ENCODE measurements at regions not wholly inside any gene's neighbourhood (a gene's known extent, or its start where the extent isn't known, plus 50 kb on each side); places are given as distances from the start of the nearest gene placed in this dataset.

DNA sequence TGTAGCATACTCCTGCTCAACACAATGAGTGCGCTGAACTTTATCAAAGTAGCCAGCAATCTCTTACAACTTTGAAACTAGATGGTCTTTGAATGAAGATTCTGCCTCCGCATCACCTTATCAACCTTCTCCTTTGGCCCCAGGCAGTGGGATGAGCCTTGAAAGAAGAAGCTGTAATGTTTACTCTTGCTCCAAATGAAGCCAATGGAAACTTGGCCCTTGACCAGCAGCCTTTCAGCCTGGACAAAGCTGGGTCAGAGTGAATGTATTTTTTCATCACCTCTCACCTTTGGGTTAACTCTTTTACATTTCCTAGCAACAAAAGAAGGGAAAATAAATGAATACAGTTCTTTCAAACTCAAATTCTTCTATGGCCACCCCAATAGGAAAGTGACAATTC is 359.1 kb downstream of the KCNA4 start:
- Mint-ChIP-seq H3K4me3 (no peak overlapping the region), H3K36me3 (no peaks in the 10 kb centered on the region), H3K4me1 (ENCODE audit: low read depth) (no peaks in the 10 kb centered on the region), H3K27me3 (no peaks in the 10 kb centered on the region), H3K9me3 (peaks cover 19% of the 10 kb centered on the region), H3K27ac (no peak overlapping the region)
- no peak for DNase-seq
- ChIA-PET CTCF (no interaction called here), POLR2A (no interaction called here)
- intact Hi-C loops (cut with micrococcal nuclease): no loop called here

DNA sequence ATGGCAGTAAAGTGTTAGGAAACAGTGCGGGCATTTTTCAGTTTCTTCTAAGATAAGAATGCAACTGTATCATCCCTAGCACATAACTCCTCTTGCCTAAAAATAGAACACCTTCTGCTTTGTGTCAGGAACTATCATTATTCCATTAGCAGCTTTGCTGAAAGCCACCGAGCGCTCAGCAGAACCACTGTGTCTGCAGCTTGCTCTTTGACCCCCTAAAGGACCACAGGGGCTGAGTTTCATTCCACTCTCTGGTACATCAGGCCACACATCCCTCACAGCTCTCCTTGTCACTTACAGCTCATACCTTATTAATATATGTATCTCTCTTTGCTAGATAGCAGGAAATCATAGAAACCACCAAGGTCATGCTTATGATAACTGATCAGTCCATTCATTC is 360.2 kb downstream of the KCNA4 start:
- intact Hi-C loops (cut with micrococcal nuclease): no loop called here
- Mint-ChIP-seq H3K9me3 (peaks cover 15% of the 10 kb centered on the region), H3K4me1 (ENCODE audit: low read depth) (no peaks in the 10 kb centered on the region), H3K36me3 (no peaks in the 10 kb centered on the region), H3K4me3 (no peak overlapping the region), H3K27me3 (no peaks in the 10 kb centered on the region), H3K27ac (no peak overlapping the region)
- DNase-seq: no peak
- ChIA-PET CTCF (no interaction called here), POLR2A (no interaction called here)

DNA sequence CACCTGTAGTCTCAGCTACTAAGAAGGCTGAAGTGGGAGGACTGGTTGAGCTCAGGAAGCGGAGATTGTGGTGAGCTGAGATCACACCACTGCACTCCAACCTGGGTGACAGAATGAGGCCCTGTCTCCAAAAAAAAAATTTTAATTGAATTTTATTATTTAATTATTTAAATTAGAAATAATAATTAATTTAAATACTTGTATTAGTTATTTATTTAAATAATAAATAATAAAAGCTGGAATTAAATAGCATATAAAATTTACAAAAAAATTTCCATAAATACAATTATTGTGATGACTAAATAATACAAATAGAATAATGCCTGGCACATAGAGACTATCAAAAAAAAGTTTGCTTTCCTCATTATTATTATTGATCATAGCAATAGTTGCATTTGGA is 371.5 kb downstream of the KCNA4 start:
- CTCF ChIA-PET: no interaction called here
- H3K4me3 Mint-ChIP-seq: no peak overlapping the region
- H3K27ac Mint-ChIP-seq: no peak overlapping the region

DNA sequence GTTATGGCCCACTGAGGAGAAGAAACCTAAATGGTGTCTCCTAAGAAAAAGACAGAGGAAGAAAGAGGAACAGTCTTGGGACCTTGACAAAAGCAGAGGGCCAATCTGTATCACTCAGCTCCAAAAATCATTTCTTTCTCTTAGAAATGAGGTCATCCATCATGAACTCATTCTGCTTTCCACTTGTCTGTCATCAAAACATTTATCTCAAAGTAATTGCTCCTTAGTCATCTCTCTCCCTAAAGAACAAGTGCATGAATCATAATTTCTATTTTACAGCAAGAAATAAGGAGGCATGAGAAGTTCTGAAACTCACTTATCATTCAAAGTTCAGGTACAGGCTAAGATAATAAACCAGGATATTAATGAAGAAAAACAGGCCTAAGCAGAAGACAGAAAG is 375.6 kb downstream of the KCNA4 start:
- DNase-seq: no peak
- ChIA-PET POLR2A (no interaction called here), CTCF (no interaction called here)
- H3K9me3 Mint-ChIP-seq: peaks cover 7% of the 10 kb centered on the region
- no peaks in the 10 kb centered on the region for H3K36me3 Mint-ChIP-seq
- H3K27me3 Mint-ChIP-seq: no peaks in the 10 kb centered on the region
- H3K27ac Mint-ChIP-seq: no peak overlapping the region
- no peaks in the 10 kb centered on the region for H3K4me1 Mint-ChIP-seq (ENCODE audit: low read depth)
- no peak overlapping the region for H3K4me3 Mint-ChIP-seq
- intact Hi-C loops (cut with micrococcal nuclease): no loop called here

More for the DNA sequence above, 371.5 kb downstream of the KCNA4 start:
- intact Hi-C loops (cut with micrococcal nuclease): no loop called here
- POLR2A ChIA-PET: no interaction called here
- Mint-ChIP-seq H3K36me3 (no peaks in the 10 kb centered on the region), H3K9me3 (peaks cover 17% of the 10 kb centered on the region), H3K27me3 (no peaks in the 10 kb centered on the region), H3K4me1 (ENCODE audit: low read depth) (no peaks in the 10 kb centered on the region)
- no peak for DNase-seq

DNA sequence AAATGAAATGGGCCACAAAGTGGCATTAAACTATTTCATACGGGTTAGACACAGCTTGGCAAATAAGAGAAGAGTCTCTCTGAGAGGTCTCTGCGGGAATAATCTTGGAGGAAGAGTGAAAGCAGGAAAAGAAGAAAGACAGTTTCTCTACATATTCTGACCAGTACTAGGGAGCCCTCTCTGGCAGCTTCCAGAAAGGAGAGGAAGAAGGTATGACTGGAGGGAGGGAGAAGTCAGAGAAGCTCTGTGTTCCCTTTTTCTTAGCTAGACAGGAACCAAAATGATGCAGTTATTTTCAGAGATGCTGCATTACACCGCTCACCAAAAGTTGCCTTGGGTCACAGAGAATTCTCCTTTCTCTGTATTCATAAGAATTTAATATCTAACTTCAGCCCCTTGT is 382.1 kb downstream of the KCNA4 start:
- no peak for DNase-seq
- H3K9me3 Mint-ChIP-seq: peaks cover 24% of the 10 kb centered on the region
- intact Hi-C loops (cut with micrococcal nuclease): no loop called here
- no peak overlapping the region for H3K27ac Mint-ChIP-seq
- CTCF ChIA-PET: no interaction called here
- H3K36me3 Mint-ChIP-seq: no peaks in the 10 kb centered on the region
- no peaks in the 10 kb centered on the region for H3K4me1 Mint-ChIP-seq (ENCODE audit: low read depth)
- no peak overlapping the region for H3K4me3 Mint-ChIP-seq
- POLR2A ChIA-PET: no interaction called here
- no peaks in the 10 kb centered on the region for H3K27me3 Mint-ChIP-seq

DNA sequence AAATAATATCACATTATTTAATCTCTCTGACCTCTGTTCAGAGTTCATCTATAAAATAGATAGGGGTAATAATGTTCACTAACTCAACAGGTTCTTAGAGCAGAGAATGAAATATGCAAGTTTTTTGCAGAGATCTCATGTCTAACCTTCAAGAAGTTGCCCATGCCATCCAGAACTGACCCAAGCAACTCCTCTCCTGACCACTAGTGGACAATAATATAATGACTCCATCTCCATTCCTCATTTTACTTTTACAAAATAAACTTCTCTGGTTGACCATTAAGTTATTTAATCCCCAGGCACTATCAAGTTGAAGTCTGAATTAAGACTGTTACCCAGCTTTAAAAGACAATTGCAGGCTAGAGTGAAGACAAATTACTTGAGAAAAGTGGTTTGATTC is 382.6 kb downstream of the KCNA4 start:
- ChIA-PET POLR2A (no interaction called here), CTCF (no interaction called here)
- Mint-ChIP-seq H3K27ac (no peak overlapping the region), H3K36me3 (no peaks in the 10 kb centered on the region), H3K4me1 (ENCODE audit: low read depth) (no peaks in the 10 kb centered on the region), H3K27me3 (no peaks in the 10 kb centered on the region), H3K4me3 (no peak overlapping the region), H3K9me3 (peaks cover 25% of the 10 kb centered on the region)
- intact Hi-C loops (cut with micrococcal nuclease): no loop called here
- DNase-seq: no peak

DNA sequence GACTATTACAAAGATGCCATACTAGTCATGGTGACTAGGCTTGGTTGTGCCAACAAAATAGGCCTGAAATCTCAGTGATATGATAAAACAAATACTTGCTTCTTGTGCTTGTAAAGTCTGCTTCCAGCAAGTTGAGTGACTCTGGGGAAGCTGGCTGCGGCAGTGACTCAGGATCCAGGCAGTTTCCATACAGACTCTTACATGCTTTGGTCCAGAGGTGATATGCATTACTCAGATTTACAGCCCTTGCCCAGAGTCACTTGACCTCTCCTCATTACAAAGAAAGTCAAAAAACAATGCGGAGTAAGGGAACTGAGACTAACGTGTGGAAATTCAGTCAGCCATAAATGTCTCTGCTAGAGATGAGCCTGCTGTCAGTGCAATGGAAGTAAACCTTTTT is 387.5 kb downstream of the KCNA4 start:
- Mint-ChIP-seq H3K36me3 (no peaks in the 10 kb centered on the region), H3K27me3 (no peaks in the 10 kb centered on the region), H3K4me3 (no peak overlapping the region), H3K9me3 (peaks cover 18% of the 10 kb centered on the region), H3K27ac (no peak overlapping the region), H3K4me1 (ENCODE audit: low read depth) (no peaks in the 10 kb centered on the region)
- POLR2A ChIA-PET: no interaction called here
- CTCF ChIA-PET: no interaction called here
- DNase-seq: no peak
- intact Hi-C loops (cut with micrococcal nuclease): no loop called here

DNA sequence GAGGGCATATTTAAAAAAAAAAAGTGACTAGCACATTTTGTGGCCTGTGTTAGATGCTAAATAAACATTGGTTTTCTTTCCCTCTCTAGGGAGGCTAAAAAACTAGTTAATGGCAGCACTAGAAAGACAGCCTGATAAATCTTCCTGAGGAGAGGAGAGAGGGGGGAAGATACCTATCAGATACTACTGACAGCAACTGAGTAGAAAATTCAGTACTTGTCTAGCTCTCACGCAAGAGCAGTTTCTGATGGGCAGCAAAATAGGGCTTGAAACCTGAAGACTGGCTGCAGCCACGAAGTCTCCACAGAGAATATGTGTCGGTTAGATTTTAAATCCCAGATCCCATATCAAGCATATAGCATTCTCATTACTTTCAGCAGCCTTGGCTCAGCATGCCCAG is 388.2 kb downstream of the KCNA4 start:
- ChIA-PET CTCF (no interaction called here), POLR2A (no interaction called here)
- intact Hi-C loops (cut with micrococcal nuclease): no loop called here
- no peaks in the 10 kb centered on the region for H3K4me1 Mint-ChIP-seq (ENCODE audit: low read depth)
- no peaks in the 10 kb centered on the region for H3K36me3 Mint-ChIP-seq
- H3K27me3 Mint-ChIP-seq: no peaks in the 10 kb centered on the region
- H3K27ac Mint-ChIP-seq: no peak overlapping the region
- H3K4me3 Mint-ChIP-seq: no peak overlapping the region
- no peak for DNase-seq
- H3K9me3 Mint-ChIP-seq: peaks cover 17% of the 10 kb centered on the region

DNA sequence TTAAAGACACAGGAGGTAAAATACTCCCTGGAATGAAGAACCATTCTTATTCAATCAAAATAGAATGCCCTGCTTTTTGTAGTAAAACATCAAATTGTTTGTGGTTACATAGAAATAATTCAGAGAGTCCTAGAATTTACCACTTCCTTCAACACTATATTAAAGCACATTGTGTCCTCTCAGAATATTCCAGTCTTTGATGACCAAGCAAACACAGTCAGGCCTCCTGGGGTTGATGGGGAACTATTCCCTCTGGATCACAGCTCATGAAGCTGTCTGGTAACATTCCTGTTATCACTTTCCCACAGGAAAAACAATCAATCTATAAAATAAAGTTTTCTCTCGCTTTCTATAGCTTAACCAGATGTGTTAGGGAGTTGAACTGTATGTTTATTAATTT is 389.3 kb downstream of the KCNA4 start:
- CTCF ChIA-PET: no interaction called here
- no peak overlapping the region for H3K4me3 Mint-ChIP-seq
- no peak overlapping the region for H3K27ac Mint-ChIP-seq
- H3K9me3 Mint-ChIP-seq: peaks cover 17% of the 10 kb centered on the region
- no peaks in the 10 kb centered on the region for H3K36me3 Mint-ChIP-seq
- no peaks in the 10 kb centered on the region for H3K4me1 Mint-ChIP-seq (ENCODE audit: low read depth)
- DNase-seq: no peak
- intact Hi-C loops (cut with micrococcal nuclease): no loop called here
- no peaks in the 10 kb centered on the region for H3K27me3 Mint-ChIP-seq
- POLR2A ChIA-PET: no interaction called here

DNA sequence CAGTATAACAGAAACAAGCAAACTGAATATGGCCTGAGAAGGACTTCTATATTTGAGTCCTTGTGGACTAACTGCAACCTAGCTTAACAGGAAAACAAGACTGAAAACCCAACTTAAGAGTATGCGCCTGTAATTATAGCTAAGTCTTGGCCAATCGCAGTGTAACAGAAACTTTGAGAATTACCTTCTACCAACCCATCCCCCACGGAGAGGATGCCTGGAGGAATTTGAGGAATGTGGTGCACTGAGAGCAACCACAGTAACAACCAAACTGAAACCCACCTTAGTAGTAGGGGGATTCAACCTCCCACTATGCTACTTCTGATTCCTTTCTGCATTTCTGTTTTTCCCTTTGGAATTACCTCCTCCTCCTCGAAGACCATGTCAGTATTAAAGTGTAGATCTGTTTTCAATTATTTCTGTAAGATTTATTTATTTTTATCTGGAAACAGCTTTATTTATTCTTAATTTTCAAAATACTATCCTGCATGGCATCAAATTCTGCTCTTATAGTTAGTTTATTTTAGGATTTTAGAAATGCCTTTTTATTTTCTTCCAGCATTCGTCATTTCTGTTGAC is 393.6 kb downstream of the KCNA4 start:
- H3K4me3 Mint-ChIP-seq: no peak overlapping the region
- ChIA-PET POLR2A (no interaction called here), CTCF (no interaction called here)
- H3K27me3 Mint-ChIP-seq: no peaks in the 10 kb centered on the region
- no peak overlapping the region for H3K27ac Mint-ChIP-seq
- intact Hi-C loops (cut with micrococcal nuclease): no loop called here
- no peaks in the 10 kb centered on the region for H3K4me1 Mint-ChIP-seq (ENCODE audit: low read depth)
- H3K36me3 Mint-ChIP-seq: no peaks in the 10 kb centered on the region
- DNase-seq: no peak
- H3K9me3 Mint-ChIP-seq: no peaks in the 10 kb centered on the region

DNA sequence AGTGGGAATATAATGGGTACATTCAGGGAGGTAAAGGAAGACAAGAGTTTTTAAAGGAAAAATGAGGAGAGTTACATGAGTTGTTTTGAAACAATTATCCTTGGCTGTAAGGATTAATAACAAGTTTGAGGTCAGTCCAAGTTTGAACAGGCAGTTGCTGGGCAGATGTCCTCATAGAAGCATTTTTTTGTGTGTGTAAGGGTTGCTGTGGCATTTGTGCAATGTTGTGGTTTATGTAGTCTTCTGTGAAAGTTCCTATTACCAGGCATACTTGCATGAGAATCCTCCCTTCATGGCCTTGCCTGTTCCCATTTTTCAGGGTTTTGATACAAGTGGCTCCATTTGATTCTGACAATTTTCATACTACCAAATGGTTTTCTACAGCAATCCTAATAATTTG is 400.2 kb downstream of the KCNA4 start:
- ChIA-PET CTCF (no interaction called here), POLR2A (no interaction called here)
- Mint-ChIP-seq H3K27ac (no peak overlapping the region), H3K4me3 (no peak overlapping the region), H3K27me3 (no peaks in the 10 kb centered on the region), H3K36me3 (no peaks in the 10 kb centered on the region), H3K4me1 (ENCODE audit: low read depth) (no peaks in the 10 kb centered on the region), H3K9me3 (peaks cover 5% of the 10 kb centered on the region)
- intact Hi-C loops (cut with micrococcal nuclease): no loop called here
- DNase-seq: no peak

DNA sequence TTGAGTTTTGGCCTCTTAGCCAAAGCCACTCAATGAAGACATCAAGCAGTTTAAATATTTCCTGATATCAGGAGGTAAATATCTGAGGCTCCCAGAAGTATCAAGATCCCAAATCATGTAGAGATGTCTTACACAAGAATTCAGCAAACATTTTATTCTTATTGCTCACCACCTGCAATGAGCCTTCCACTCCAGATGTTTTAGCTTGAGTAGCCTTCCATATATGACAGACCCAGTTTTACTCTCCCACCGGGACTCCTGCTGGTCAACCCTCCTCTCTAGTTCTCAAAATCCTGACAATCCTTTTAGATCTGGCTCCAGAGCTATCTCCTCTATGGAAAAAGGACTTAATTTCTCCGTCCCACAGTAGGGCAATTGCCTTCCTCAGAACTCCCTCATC is 404.4 kb downstream of the KCNA4 start:
- CTCF ChIA-PET: no interaction called here
- no peak overlapping the region for H3K4me3 Mint-ChIP-seq
- no peaks in the 10 kb centered on the region for H3K27me3 Mint-ChIP-seq
- intact Hi-C loops (cut with micrococcal nuclease): no loop called here
- H3K36me3 Mint-ChIP-seq: no peaks in the 10 kb centered on the region
- no peak overlapping the region for H3K27ac Mint-ChIP-seq
- no peaks in the 10 kb centered on the region for H3K4me1 Mint-ChIP-seq (ENCODE audit: low read depth)
- DNase-seq: no peak
- peaks cover 10% of the 10 kb centered on the region for H3K9me3 Mint-ChIP-seq
- POLR2A ChIA-PET: no interaction called here

DNA sequence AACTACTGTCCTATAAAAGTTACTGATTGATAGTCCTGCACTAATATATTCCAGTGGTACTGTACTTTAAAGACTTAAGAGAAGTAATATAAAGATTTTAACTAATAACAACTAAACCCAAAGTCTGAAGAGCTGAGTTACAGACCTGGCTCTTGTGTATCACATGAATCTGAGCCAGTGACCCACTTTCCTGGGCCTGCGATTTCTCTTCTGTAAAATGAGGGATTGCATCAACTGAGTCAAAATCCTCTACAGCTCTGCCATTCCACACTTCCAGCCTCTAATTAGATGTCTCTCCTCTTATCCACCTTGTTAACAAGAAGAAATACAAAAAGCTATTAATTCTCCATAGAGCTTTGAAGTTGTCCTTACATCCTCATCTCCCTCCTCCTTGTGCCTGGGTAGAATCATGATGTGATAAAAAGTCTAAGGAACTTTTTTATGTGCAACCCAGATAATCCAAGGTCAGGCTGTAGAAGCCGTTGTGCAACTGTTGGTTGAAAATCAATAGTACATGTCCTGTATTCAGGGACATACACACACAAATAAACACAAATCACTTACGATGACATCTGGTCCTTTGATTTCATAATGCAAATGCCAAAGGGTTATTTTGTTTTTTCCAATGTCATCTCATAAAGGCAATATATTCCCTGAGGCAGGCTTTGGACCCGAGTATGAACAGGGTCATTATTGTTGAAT is 410.3 kb downstream of the KCNA4 start:
- H3K4me3 Mint-ChIP-seq: no peak overlapping the region
- POLR2A ChIA-PET: no interaction called here
- H3K9me3 Mint-ChIP-seq: peaks cover 10% of the 10 kb centered on the region
- intact Hi-C loops (cut with micrococcal nuclease): no loop called here
- no peaks in the 10 kb centered on the region for H3K36me3 Mint-ChIP-seq
- H3K27me3 Mint-ChIP-seq: no peaks in the 10 kb centered on the region
- H3K4me1 Mint-ChIP-seq (ENCODE audit: low read depth): no peaks in the 10 kb centered on the region
- CTCF ChIA-PET: interaction anchor here (0.6 kb wide), 1 partner anchor 59 kb away, joined by 4 read pairs; no protein-coding TSS in a partner anchor
- no peak overlapping the region for H3K27ac Mint-ChIP-seq
- no peak for DNase-seq
